HEK293T (cell line): ENCODE measurements at regions not wholly inside any gene's neighbourhood (a gene's known extent, or its start where the extent isn't known, plus 50 kb on each side); places are given as distances from the start of the nearest gene placed in this dataset.

Experiments
- BHLHE40 ChIP-seq: fragments of 450-650 bp; IDR thresholded peaks from 2 replicates; pipeline ENCODE4 v1.6.1; 2016; ENCODE audit warnings: mild to moderate bottlenecking, moderate library complexity, borderline replicate concordance
- SP1 ChIP-seq: fragments of 450-650 bp; IDR thresholded peaks from 2 replicates; pipeline ENCODE4 v1.6.1; 2017

DNA sequence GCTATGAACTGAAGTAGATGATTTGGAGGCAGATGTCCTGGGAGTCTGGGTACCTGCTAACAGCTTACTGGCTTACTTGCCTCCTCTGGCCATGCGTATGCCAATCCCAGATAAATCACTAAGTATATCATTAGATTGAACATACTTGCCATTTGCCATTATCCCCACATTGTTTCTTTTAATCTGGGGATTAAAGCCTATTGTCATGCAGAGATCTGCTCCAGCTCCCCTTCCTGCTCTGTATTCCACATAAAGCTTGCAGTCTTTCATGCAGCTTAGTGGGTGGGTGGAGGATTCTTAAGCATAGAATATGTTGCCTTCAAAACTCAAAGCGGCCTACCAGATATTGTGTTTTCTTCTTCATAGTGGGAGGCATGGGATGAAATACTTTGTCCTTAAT, 311.8 kb upstream of the MMADHC start:
- no peak for TF ChIP-seq SP1
- TF ChIP-seq BHLHE40: no peak
